Hypothalamus (tissue), 51 donors: ENCODE measurements at regions not wholly inside any gene's neighbourhood (a gene's known extent, or its start where the extent isn't known, plus 50 kb on each side); places are given as distances from the start of the nearest gene placed in this dataset.

Experiments used
- DNase-seq, 51 donors: peaks; one replicate each; lab custom pipeline; 2025; lab: John Stamatoyannopoulos, UW

- no peak for DNase-seq
Observed at GRCh38 chr10:52642208-52642607, 130.4 kb downstream of the MBL2 start.

GRCh38 chr10:52644373-52645186, 128.0 kb downstream of the MBL2 start:
- peak in 21 of 51 donors; percentile 3 to 81 (median 37) for DNase-seq

DNA sequence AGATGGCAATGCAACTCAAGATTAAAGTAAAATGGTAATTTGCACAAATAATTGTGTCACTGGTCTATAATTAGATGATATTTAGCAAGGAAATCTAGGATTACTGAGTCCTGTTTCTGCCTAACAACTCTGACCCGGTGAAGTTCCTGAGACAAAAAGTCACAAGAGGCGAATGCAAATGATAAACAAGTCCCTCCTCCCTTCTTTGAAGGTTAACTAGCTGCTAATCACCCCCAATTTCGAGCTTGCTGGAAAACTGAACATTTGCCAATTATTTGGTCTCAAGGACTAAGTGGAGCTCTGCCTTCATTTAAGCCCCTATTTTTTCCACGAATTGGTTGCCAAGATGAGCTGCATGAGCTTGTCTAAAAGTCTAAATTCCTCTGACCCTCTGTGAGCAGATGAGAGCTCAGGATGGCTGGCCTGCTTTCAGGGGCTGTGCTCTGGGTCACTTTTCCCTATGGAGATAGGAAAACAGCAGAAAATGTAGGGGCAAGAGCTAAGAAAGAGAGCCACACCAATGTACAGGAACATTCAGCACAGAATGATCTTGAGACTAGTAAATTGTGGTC, 127.3 kb downstream of the MBL2 start:
- no peak for DNase-seq

- DNase-seq: no peak
Observed at GRCh38 chr10:52649511-52649910, 123.1 kb downstream of the MBL2 start.

DNA sequence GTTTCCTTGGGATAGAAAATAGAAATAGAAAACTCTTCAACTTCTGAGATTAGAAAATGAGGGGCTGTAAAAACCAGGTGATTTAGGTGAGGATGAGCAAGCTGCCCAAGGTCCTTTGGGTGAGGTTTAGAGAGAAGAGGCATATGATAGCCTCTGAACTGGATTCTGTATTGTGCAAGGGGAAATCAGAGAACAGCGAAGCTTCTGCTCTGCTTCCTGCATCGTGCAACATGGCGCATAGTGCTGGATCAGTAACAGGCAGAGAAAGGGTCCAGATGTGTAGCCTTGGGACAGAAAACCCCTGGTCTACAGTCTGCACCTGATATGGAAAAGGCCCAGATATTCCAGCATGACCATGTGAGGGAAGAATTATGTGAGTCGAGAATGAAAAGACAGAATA, 121.7 kb downstream of the MBL2 start:
- DNase-seq: no peak

DNA sequence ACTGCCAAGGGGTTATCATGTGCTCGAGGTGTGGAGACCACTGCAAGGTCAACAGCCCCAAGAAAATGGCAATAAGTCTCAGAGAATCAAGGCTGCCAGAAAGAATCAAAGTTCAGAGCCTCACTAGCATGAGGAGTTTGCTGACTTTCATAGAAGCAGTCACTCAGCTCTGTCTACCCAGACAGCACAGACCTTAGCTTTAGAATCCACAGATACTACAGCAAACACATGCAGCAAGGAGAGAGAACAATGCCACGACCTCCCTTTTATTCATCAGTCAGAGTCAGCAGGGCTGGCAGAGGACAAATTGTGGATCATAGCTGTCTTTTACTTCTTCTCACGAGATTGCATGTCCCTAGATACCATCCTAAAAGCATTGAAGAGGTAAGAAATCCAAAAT, 121.3 kb downstream of the MBL2 start:
- no peak for DNase-seq

DNA sequence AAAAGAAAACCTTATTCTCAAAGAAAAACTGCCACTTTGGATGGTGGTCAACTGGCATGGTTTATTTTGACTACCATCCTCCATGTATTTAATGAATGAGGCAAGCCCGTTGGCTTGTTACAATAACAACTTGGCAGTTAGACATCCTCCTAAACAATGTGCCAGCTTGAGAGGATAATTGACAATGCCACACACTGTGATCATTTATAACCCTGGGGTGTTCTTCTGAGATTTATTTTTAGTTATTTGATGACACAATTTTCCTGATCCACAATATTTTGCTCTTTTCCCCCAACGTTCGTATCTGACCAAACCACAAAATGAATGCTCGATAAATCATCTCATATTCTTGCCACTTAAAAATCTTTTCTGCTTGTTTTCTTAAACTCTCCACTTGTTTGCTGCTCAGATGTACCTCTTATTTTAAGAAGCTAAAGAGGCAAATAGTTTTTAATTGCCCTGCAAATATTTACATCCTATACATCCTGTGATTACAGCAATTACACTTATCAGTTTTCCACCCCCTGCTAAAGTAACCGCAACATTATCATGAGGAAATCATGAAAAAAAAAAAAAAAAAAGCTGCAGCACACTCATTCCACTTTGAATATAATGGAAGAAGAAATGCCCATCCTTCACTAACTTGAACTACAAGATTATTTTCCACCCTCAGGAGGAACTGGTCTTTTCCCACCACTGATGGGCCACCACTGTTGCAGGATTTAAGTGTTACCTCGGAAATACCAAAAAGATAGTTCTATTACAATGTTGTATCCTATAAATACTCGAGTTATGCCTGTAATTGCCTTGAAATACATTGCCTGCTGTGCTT, 119.9 kb downstream of the MBL2 start:
- peak in 15 of 51 donors; percentile 2 to 86 (median 25) for DNase-seq

GRCh38 chr10:52653263-52653909, 119.2 kb downstream of the MBL2 start:
- DNase-seq: peak in 25 of 51 donors; percentile 3 to 78 (median 30)

GRCh38 chr10:52654201-52654600, 118.4 kb downstream of the MBL2 start:
- DNase-seq: no peak

DNA sequence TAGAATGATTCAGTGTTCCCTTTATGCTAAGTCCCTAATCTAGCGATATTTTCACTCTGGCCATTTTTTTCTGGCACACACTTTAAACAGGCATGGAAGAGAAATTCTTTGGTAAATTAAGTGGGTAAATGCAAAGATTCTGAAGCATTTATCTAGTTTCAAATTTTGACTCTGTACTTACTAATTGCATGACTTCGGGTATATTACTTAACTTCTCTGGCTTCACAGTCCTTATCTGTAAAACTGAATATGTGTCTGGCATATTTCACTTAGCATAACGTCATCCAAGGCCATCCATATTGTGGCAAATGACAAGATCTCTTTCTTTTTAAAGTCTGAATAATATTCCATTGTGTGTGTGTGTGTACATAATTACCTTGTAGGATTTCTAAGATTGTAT, 114.5 kb downstream of the MBL2 start:
- DNase-seq: no peak

GRCh38 chr10:52659085-52659484, 113.5 kb downstream of the MBL2 start:
- DNase-seq: no peak

DNA sequence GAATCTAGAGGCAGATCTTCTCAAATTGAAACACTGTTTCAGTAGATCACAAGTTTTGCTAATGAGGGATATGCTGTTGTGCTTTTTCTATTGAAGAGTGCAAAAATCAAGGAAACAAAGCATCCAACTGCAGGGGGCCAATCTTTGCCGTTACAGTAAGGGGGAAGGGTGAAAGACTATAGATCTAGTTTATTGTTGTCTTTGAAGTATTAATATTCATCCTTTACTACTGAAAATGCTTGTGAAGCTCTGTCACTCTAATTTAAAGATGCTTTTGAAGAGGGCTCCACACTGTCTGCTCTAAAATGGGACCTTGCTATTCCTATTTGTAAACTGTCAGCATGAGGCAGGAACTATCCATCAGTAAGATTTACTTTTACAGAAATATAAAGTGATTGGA, 110.3 kb downstream of the MBL2 start:
- no peak for DNase-seq

DNA sequence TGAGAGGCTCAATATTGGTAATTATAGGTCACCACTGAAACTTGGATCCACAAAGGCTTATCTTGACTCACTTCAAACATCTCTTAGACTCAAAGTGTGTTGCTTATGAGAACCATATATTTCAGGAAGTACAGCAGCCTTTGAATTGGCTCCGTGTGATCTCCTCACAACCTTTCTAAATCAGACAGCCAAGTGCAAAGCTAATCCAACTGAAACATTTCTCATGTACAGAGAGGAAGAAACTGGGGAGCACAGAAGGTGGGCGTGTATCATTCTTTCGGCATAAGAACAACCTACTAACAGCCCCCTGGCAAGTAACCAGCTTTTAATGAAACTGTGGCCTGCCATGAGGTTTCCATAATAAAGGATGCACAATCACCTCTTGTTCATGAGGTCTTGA, 109.4 kb downstream of the MBL2 start:
- no peak for DNase-seq

DNA sequence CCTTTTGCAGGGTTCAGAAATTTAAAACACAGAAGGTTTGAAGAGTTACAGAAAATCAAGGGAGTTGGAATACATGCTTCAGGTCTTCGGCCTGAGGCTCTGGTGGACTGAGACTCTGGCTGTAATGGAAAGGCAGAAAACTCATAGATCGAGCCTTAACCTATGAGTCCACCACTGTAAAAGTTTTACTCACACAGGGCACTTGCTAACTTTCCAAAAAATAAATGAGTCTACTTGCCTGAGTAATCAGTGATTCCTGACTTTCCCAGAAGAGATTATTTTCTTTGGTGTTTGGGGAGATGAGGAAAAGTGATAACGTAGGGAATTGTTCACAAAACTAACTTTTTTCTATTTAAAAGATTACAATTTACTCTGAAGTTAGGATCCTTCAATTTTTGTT, 108.0 kb downstream of the MBL2 start:
- no peak for DNase-seq

DNA sequence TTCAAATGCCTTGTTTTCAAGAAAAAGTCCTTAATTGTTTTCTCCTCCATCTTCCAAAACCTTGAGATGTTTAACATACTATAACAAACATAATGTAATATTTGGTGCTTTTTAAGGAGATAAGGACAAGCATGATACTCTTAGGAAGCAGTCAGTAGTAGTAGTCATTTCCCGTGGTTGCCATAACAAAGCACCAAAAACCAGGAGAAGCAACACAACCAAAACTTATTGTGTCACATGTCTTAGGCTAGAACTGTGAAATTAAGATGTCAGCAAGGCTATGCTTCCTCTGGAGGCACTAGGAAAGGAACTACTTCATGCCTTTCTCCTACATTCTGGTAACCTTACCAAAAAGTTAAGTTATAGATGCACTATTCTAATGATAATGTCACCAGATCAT, 106.8 kb downstream of the MBL2 start:
- no peak for DNase-seq

- DNase-seq: no peak
Observed at GRCh38 chr10:52666931-52667330, 105.7 kb downstream of the MBL2 start.

DNA sequence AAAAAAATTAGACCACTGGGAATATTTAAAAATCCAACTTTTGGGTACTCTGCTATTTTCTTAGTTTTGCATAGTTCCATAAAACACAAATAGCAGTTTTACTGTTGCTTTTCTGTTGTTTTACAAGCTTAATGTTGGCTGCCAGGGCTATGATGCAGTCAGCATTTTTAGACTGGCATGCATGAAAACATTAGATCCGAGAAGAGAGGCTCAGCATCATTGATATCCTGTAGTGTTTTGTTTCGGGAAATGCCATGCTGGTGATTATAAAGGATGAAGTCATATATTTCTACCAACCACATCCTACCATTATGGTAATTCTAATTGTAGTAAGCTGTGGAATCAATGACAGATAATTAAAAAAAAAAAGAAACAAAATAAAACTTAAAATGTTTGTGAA, 104.6 kb downstream of the MBL2 start:
- no peak for DNase-seq

GRCh38 chr10:52672880-52673279, 99.7 kb downstream of the MBL2 start:
- no peak for DNase-seq

DNA sequence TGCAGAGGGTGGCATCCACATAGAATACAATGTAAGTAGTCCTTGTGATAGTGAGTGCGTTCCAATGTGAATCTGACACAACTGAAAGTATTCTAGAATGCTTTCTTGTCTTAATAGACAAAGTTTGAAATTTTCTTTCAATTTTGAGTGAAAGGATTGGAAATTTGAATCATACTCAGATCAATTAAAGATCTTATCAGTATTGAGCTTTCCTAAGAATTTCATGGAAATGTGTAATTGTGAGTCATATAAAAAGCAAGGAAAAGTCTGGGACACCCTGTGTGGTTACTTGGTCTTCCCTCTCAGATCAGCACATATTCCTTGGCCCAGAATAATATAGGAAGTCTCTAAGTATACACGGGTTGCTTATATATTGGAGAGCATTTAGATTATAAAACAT, 99.1 kb downstream of the MBL2 start:
- no peak for DNase-seq

- no peak for DNase-seq
Observed at GRCh38 chr10:52674474-52674873, 98.1 kb downstream of the MBL2 start.

GRCh38 chr10:52677086-52677485, 95.5 kb downstream of the MBL2 start:
- DNase-seq: no peak
